Nephron (organoid): ENCODE measurements at regions not wholly inside any gene's neighbourhood (a gene's known extent, or its start where the extent isn't known, plus 50 kb on each side); places are given as distances from the start of the nearest gene placed in this dataset.

Experiments
- H3K27ac Mint-ChIP-seq, 3 experiments: 2 replicates each; pipeline ENCODE4 v1.8.0; 2020; ENCODE audit warnings: mixed read lengths in 3 of 3, mild to moderate bottlenecking in 2 of 3, moderate library complexity in 1 of 3
- H3K27me3 Mint-ChIP-seq: 2 replicates; pipeline ENCODE4 v1.8.0; 2021; ENCODE audit warnings: low read depth, mild to moderate bottlenecking, moderate library complexity, mixed read lengths
- H3K36me3 Mint-ChIP-seq: 2 replicates; pipeline ENCODE4 v1.8.0; 2020; ENCODE audit warnings: low read depth, mixed read lengths
- H3K4me1 Mint-ChIP-seq: 2 replicates; pipeline ENCODE4 v1.8.0; 2020; ENCODE audit warnings: mixed read lengths
- H3K4me3 Mint-ChIP-seq, 3 experiments: 2 replicates each; pipeline ENCODE4 v1.8.0; 2020; ENCODE audit warnings: mild to moderate bottlenecking in 3 of 3, mixed read lengths in 3 of 3, moderate library complexity in 2 of 3
- H3K9me3 Mint-ChIP-seq: 2 replicates; pipeline ENCODE4 v1.8.0; 2020; ENCODE audit warnings: mixed read lengths
- TF ChIP-seq, protein P1 (sequence below), 3 experiments: fragments of 200-600 bp; sonication (generic); IDR thresholded peaks; one replicate each; pipeline ENCODE4 v1.5.0; 2021; ENCODE audit warnings: antibody characterized with exemption in 3 of 3; ENCODE audit not compliant: unreplicated experiment in 3 of 3

DNA sequence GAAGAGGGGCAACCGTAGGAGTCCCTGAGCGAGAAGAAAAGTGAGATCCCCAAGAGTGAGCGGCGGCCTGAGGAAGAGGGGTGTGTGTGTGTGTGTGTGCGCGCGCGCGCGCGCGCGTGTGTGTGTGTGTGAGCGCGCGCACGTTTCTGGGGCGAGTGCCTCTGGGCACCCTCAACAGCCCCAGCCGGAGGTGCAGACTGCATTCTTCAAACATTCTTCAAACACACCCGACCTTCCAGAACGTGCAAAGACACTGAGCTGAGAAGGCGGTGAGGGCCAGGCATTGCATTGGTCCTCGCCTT lies 76.2 kb upstream of the FOXP4 start:
- peak overlapping the region; percentile 16 to 54 (median 24) for H3K27ac Mint-ChIP-seq

DNA sequence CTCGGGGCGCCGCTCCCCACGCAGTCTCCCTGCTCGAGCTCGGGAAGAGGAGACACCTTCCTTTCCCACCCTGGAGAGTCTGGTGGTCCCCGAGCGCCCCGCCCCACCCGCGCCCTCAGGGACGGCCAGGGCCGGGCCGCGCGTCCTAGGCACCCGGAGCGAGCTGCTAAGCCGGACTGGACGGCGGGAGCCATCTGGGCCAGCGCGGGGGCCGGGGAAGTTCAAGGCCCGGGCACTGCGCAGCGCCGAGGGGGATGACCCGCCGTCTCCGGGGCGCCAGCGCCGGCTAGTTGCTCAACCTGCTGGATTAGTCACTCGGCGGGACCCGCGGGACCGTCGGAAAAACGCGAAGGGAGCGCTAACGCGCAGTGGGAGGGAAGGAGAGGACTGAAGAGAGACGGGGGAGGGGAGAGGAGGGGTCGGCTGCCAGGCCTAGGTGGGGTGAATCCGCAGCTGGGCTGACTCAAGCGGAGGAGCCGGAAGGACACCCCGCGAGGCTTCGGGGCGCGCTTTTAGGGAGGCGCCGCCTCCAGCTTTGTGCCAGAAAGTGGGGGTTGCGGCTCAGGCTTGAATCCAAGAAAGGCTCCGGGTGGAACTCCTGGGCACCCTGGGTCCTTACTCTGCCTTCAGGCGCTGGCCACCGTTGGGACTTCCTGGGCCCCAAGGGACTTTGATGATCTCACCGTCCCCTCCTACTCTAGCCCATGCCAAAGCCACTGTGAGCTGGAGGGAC lies 75.7 kb upstream of the FOXP4 start:
- peaks cover 77% of the 10 kb centered on the region for H3K27me3 Mint-ChIP-seq
- H3K27ac Mint-ChIP-seq = peak overlapping the region in 1 of 3 experiments; percentile 54
- peak overlapping the region in 1 of 3 experiments; percentile 73 for H3K4me3 Mint-ChIP-seq
- peaks cover 32% of the 10 kb centered on the region for H3K4me1 Mint-ChIP-seq
- H3K9me3 Mint-ChIP-seq = no peaks in the 10 kb centered on the region
- H3K36me3 Mint-ChIP-seq = no peaks in the 10 kb centered on the region
- TF ChIP-seq, protein P1, sequence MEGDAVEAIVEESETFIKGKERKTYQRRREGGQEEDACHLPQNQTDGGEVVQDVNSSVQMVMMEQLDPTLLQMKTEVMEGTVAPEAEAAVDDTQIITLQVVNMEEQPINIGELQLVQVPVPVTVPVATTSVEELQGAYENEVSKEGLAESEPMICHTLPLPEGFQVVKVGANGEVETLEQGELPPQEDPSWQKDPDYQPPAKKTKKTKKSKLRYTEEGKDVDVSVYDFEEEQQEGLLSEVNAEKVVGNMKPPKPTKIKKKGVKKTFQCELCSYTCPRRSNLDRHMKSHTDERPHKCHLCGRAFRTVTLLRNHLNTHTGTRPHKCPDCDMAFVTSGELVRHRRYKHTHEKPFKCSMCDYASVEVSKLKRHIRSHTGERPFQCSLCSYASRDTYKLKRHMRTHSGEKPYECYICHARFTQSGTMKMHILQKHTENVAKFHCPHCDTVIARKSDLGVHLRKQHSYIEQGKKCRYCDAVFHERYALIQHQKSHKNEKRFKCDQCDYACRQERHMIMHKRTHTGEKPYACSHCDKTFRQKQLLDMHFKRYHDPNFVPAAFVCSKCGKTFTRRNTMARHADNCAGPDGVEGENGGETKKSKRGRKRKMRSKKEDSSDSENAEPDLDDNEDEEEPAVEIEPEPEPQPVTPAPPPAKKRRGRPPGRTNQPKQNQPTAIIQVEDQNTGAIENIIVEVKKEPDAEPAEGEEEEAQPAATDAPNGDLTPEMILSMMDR (IDR thresholded peaks at IDR 0.05; ENCODE audit: unreplicated experiment in 3 of 3) = no peak

More for the DNA sequence above, 76.2 kb upstream of the FOXP4 start:
- no peaks in the 10 kb centered on the region for H3K9me3 Mint-ChIP-seq
- H3K4me3 Mint-ChIP-seq = peak overlapping the region; percentile 57 to 73 (median 64)
- peaks cover 32% of the 10 kb centered on the region for H3K4me1 Mint-ChIP-seq
- H3K27me3 Mint-ChIP-seq = peaks cover 82% of the 10 kb centered on the region
- H3K36me3 Mint-ChIP-seq = no peaks in the 10 kb centered on the region
- TF ChIP-seq, protein P1 (IDR thresholded peaks at IDR 0.05; ENCODE audit: unreplicated experiment in 3 of 3) = no peak

DNA sequence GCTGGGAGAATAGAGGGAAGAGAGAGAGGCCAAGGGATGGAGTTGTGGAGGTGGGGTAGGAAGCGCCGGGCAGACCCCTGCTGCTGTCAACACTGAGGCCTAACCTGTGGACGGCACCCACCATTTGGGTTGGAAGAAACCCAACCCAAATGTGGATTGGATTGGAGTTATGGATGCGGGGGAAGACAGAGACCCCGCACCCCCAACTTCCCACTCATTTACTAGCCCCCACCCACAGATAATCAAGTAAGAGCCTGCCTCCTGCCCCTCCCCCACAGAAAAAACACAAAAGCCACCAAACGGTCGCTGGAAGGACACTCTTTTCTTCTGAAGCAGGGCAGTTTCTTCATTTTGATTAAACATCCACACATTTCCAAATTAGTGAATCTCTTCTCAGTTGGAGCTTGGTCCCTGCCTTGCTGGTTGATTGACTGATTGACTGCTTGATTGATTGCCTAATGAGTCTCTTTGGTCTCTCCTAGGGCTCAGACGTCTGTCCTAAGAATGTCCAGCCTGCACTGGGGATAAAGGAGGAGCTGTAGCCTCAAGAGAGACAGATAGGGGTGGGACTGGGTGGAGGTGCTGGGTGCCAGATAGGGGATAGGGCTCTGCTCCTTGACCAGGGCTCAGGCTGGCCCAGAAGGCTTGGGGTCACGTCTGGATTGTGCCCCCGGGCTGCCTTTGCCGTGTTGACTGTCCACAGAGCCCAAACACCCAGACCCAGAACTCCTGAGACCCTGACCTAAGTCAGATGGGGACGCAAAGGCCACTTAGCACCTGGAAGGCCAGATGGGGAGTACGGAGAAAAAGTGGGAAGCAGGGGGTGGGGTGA lies 74.9 kb upstream of the FOXP4 start:
- no peaks in the 10 kb centered on the region for H3K9me3 Mint-ChIP-seq
- peaks cover 32% of the 10 kb centered on the region for H3K4me1 Mint-ChIP-seq
- H3K27ac Mint-ChIP-seq = peak overlapping the region in 2 of 3 experiments; percentile 34 to 57
- TF ChIP-seq, protein P1 (IDR thresholded peaks at IDR 0.05; ENCODE audit: unreplicated experiment in 3 of 3) = no peak
- H3K36me3 Mint-ChIP-seq = no peaks in the 10 kb centered on the region
- H3K4me3 Mint-ChIP-seq = peak overlapping the region in 2 of 3 experiments; percentile 45 to 48
- H3K27me3 Mint-ChIP-seq = peaks cover 69% of the 10 kb centered on the region

DNA sequence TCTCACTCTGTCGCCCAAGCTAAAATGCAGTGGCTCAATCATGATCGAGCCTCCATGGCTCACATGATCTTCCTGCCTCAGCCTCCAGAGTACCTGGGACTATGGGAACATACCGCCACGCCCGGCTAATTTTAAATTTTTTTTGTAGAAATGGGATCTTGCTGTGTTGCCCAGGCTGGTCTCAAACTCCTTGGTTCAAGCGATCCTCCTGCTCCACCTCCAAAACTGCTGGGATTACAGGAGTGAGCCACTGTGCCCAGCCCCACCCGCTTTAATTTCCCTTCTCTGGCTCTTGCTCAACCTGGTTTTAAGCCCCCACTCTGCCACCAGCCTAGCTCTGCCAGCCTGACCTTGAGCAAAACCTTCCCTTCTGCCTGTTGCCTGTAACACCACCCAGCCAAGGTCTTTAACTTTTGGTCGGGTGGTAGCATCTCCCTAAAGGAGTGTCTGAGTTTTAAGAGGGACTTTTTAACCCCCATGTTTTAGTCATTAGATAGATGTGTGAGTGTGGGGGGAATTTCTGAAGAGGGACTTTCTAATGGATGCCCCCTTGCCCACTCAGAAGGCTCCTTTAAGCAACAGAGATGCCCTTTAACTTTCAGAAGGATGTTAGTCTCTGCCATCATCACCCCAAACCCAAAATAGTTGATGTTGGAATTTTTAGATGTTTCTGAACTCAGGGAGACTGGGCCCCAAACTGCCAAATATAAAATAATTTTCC lies 71.8 kb upstream of the FOXP4 start:
- H3K27me3 Mint-ChIP-seq = peaks cover 53% of the 10 kb centered on the region

DNA sequence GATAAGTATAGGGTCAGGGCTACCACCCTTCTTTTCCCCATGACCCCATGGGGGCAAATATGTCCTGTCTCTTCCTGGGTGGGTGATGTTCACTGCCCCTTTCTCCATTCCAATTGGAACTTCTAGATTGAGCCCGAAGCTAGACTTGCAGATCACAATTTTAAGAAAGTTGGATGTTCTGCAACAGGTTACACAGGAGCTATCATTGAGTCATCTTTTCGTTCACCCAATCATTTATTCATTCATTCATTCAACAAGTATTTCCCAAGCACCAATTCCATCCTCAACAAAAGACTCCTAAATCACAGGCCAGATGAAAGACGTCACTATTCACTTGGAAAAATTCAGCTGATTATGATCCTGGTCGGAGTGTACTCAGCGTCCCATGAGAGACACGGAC lies 71.0 kb upstream of the FOXP4 start:
- no peak overlapping the region for H3K4me3 Mint-ChIP-seq
- H3K27me3 Mint-ChIP-seq = peaks cover 50% of the 10 kb centered on the region
- H3K36me3 Mint-ChIP-seq = no peaks in the 10 kb centered on the region
- TF ChIP-seq, protein P1 (IDR thresholded peaks at IDR 0.05; ENCODE audit: unreplicated experiment in 3 of 3) = no peak
- peaks cover 22% of the 10 kb centered on the region for H3K4me1 Mint-ChIP-seq
- H3K9me3 Mint-ChIP-seq = no peaks in the 10 kb centered on the region
- peak overlapping the region in 2 of 3 experiments; percentile 6 to 51 for H3K27ac Mint-ChIP-seq

More for the DNA sequence above, 71.8 kb upstream of the FOXP4 start:
- no peaks in the 10 kb centered on the region for H3K36me3 Mint-ChIP-seq
- TF ChIP-seq, protein P1 (IDR thresholded peaks at IDR 0.05; ENCODE audit: unreplicated experiment in 3 of 3) = no peak
- H3K4me3 Mint-ChIP-seq = no peak overlapping the region
- H3K4me1 Mint-ChIP-seq = peaks cover 30% of the 10 kb centered on the region
- H3K9me3 Mint-ChIP-seq = no peaks in the 10 kb centered on the region
- H3K27ac Mint-ChIP-seq = peak overlapping the region in 1 of 3 experiments; percentile 51
